HG03457 (cell line): ENCODE measurements at regions not wholly inside any gene's neighbourhood (a gene's known extent, or its start where the extent isn't known, plus 50 kb on each side); places are given as distances from the start of the nearest gene placed in this dataset.

Source experiments
- ATAC-seq: cut with Tn5 transposase; IDR thresholded peaks from one replicate; pipeline ENCODE4 v1.9.1; 2021; ENCODE audit warnings: moderate number of reproducible peaks; ENCODE audit not compliant: unreplicated experiment

DNA sequence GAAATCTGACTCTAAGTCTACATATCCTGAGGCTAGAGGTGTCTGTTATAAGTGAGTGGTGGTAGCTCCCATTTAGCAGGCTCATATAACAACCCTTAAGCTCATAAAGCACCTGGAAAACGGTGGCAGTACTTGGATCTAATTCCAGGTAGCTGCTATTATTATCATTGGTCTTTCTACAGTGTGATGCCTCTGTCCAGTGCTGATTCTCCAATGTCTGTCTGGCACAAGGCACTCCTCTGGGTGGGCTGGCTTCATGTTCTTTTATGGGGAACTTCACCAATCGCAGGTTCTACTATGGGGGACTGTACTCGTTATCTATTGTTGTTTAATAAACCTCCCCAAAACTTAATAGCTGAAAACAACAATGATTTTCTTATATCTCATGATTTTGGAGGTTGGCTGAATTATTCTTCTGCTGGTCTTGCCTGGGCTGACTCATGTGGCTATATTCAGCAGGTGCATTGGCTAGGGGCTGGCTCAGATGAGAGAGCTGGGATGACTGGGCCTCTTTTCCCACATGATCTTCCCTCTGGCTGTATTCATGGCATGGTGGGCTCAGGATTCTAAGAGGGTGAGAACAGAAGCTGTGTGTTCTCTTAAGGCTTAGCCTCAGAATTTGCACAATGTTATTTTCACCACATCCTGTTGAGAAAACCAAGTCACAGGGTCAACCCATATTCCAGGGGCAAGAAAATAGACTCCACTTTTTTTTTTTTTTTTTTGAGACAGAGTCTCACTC is 93.0 kb upstream of the PCGF5 start:
- no peak for ATAC-seq

DNA sequence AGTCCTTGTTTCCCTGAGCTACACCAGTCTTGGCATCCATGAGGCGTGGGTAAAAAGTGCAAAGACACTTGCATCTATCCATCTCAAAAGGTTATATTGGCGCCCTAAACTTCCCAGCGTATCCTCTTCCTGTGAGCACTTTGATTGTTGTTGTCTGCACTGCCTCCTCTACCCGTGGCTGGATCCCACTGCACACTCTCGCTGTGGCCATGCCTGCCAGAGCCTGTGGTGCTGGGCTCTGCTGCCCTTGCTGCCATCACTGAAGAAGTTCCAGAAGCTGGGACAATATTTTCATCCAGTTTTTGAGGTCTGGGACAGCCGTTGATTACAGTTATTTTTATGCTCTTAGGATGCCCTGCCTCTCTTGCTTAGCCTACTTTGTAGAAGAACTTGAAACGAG is 85.3 kb upstream of the PCGF5 start:
- ATAC-seq = no peak

GRCh38 chr10:91137011-91137643 is 83.3 kb upstream of the PCGF5 start:
- no peak for ATAC-seq

DNA sequence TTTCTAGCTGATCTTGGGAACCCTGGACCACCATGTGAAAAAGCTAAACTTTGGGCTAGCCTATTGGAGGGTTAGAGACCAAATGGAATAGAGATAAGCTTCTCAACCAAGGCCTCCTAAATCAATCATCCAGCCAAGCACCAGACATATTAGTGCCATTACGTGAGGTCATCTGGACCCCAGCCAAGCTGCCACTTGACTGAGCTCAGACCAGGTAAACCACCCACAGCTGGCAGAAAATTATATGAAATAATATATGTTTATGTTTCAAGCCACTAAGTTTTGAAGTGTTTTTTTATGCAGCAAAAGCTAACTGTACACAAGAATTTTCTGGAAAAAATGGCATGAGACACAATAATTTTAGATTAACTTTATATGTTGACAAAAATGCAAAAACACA is 82.6 kb upstream of the PCGF5 start:
- ATAC-seq = no peak

DNA sequence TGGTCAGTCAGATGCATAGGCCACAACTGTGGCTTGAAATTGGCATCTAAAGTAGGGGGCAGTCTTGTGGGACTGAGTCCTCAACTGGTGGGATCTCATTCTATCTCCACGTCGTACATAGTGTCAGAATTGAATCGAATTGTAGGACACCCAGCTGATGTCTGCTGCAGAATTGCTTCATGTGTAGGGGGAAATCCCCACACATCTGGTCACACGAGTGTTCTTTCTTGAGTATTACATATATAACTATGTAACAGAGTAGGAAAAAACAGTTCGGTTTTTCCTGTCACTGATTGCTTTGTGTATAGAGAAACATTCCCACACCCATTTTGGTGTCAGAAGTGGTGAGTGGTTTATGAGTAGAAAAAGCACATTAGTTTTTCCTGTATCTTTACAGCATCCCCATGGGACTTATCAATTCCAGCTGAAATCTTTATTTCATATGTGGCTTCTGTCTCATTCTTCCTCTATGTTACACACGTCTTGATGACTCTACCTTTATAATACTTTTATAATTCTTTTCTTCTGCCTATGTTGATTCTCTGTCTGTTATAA is 79.4 kb upstream of the PCGF5 start:
- no peak for ATAC-seq

DNA sequence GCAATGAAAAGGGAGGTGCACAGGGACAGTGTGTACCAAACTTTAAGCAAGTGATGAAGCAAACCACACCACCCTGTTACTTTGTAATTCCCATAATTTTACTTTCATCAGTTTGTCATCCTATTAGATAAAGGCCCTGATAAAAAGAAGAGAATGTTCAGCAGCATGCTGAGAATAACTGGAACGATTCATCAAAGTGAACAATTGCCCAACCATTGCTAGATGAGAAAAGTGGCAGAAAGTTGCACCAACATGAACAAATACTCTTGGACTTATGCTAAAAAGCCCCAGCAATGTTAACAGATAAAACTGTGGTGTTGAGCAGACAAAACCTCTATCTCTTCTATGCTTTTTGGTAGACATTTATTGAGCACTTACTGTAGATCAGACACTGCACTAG is 75.5 kb upstream of the PCGF5 start:
- ATAC-seq = no peak

GRCh38 chr10:91146146-91146545 is 74.3 kb upstream of the PCGF5 start:
- no peak for ATAC-seq

DNA sequence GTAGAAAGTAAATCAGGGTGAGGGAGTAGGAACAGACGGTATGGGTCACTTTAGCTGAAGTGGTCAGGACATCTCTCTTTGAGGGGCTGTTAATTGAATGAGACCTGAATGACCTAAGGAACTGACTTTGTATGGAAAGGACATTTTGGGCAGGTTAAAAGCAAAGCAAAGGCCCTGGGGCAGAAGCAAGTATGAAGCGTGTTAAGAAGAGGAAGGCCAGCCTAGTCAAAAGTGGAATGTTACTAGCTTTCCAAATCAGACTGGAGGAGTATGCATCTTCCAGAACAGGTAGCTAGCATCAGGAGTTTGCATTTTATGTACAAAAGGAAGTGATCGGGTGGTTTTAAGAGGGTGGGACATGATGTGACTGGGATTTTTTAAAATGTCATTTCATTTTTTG is 70.9 kb upstream of the PCGF5 start:
- ATAC-seq = no peak

DNA sequence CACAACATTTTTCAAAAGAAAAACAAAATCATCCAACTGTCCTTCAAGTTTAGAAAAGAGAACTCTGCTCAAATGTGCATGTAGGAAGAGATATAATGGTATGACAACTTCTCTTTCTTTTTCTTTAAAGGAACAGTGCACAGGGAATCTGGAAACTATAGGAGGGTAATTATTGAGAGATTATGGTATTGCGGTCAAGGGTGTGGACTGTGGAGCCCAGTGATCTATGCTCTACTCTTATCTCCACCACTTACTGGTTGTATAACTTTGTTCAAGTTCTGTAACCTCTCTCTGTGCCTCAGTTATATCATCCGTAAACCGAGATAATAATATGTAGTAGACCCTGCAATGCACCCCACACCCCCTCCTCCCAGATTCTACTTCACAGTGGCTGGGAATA is 69.8 kb upstream of the PCGF5 start:
- no peak for ATAC-seq

- no peak for ATAC-seq
Measured at GRCh38 chr10:91153508-91153907, 67.0 kb upstream of the PCGF5 start.

- no peak for ATAC-seq
Measured at GRCh38 chr10:91154842-91155241, 65.6 kb upstream of the PCGF5 start.

GRCh38 chr10:91156196-91156595 is 64.3 kb upstream of the PCGF5 start:
- ATAC-seq = no peak

DNA sequence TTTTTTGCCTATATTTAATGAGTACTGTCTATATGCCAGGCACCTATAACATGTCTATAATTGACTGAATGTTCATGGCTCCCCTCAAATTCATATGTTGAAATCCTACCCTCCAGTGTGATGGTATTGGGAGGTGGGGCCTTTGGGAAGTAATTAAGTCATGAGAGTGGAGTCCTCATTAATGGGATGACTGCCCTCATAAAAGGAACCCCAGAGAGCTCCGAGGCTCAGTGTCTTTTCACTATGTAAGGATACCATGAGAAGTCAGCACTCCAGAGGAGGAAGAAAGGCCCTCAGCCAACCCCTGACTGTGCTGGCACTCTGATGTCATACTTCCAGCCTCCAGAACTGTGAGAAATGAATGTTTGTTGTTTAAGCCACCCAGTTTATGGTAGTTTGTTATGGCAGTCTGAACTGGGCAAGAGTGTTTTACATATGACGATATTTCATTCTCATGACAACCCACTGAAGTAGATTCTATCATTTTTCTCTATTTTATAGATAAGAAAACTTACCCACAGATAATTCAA is 61.1 kb upstream of the PCGF5 start:
- no peak for ATAC-seq

DNA sequence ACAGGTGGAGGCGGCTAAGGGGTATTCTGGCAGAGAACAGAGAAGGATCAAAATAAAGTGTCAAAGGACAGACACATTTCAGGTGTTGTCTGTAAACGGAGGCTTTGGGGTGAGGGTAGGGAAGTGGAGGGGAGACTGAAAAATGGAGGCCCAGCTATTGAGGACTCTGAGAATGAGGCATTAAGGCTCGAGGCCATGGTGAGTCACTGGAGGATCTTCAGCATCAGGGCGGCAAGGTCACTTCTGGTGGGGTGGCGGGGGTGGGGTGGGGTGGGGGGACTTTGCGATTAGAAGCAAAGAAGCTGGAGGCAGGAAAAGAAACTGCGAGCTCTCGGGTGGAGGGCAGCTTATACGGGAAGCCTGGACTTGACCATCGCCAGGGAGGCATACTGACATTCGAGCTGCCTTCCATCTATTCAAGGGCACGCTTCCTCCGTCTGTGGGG is 58.4 kb upstream of the PCGF5 start:
- no peak for ATAC-seq

DNA sequence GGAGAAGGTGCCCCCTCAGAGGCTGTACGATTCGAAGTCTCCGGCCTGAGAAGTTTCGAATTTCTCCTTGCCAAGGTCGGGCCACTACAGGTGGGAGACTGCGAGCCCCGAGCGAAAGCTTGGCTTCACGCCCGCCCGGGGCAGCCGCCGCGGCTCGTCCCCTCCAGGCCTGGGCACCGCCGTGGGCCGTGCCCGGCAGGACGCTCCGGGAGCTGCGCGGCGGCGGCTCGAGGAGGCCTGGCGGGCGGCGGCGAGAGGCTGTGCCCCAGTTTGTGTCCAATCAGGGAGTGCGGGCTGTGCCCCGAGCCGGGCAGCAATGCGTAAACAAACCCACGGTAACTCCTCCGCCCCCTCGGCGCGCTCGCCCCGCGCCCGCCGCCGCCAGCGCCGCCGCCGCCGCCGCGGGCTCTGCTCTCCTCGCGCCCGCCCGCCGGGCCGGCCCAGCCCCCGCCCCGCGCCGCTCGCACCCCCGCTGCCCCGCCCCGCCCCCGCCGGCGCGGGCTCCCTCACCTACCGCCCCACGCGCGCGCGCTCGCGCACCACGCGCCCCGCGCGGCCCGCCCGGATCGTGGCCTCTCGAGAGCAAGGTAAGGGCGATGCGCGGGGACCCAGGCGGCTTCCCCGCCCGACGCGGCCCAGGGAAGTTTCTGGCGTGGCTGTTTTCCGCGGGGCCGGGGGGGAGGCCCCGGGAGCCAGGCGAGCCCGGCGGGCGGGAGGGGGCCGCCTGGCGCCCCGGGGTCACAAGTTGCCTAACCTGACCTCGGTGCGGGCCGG is 57.8 kb upstream of the PCGF5 start:
- ATAC-seq = peak; percentile 47

GRCh38 chr10:91163269-91163868 is 57.1 kb upstream of the PCGF5 start:
- ATAC-seq = peak; percentile 39

GRCh38 chr10:91163869-91164474 is 56.5 kb upstream of the PCGF5 start:
- peak; percentile 27 for ATAC-seq

GRCh38 chr10:91164520-91165065 is 55.9 kb upstream of the PCGF5 start:
- ATAC-seq = no peak

GRCh38 chr10:91167406-91167805 is 53.1 kb upstream of the PCGF5 start:
- ATAC-seq = no peak

DNA sequence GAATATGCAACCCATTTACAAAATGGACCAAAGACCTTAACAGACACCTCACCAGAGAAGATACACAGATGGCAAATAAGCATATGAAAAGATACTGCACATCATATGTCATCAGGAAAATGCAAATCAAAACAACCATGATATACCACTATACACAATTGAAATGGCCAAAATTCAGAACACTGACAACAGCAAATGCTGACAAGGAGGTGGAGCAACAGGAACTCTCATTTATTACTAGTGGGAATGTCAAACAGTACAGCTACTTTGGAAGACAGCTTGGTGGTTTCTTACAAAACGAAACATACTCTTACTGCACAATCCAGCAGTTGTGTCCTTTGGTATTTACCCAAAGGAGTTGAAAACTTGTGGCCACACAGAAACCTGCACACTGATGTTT is 50.0 kb upstream of the PCGF5 start:
- no peak for ATAC-seq
